ENCODE measurements at regions not wholly inside any gene's neighbourhood (a gene's known extent, or its start where the extent isn't known, plus 50 kb on each side); places are given as distances from the start of the nearest gene placed in this dataset.

- no peak for DNase-seq (ENCODE audit: low read depth)
Measured at GRCh38 chr2:200137691-200138090, 168.8 kb upstream of the SPATS2L start.

- DNase-seq (ENCODE audit: low read depth) = no peak
Measured at GRCh38 chr2:200138391-200139124, 167.9 kb upstream of the SPATS2L start.

GRCh38 chr2:200144571-200144970, 161.9 kb upstream of the SPATS2L start:
- DNase-seq (ENCODE audit: low read depth) = no peak

GRCh38 chr2:200146501-200146900, 160.0 kb upstream of the SPATS2L start:
- no peak for DNase-seq (ENCODE audit: low read depth)

GRCh38 chr2:200147371-200147770, 159.1 kb upstream of the SPATS2L start:
- no peak for DNase-seq (ENCODE audit: low read depth)

GRCh38 chr2:200148366-200148765, 158.1 kb upstream of the SPATS2L start:
- DNase-seq (ENCODE audit: low read depth) = no peak

- no peak for DNase-seq (ENCODE audit: low read depth)
Measured at GRCh38 chr2:200150411-200151086, 155.9 kb upstream of the SPATS2L start.

GRCh38 chr2:200155652-200156051, 150.8 kb upstream of the SPATS2L start:
- DNase-seq (ENCODE audit: low read depth) = no peak

GRCh38 chr2:200156166-200156835, 150.2 kb upstream of the SPATS2L start:
- peak; percentile 89 for DNase-seq (ENCODE audit: low read depth)

- no peak for DNase-seq (ENCODE audit: low read depth)
Measured at GRCh38 chr2:200158647-200159356, 147.7 kb upstream of the SPATS2L start.

- no peak for DNase-seq (ENCODE audit: low read depth)
Measured at GRCh38 chr2:200159357-200159707, 147.2 kb upstream of the SPATS2L start.

- peak; percentile 59 for DNase-seq (ENCODE audit: low read depth)
Measured at GRCh38 chr2:200159829-200160781, 146.4 kb upstream of the SPATS2L start.

GRCh38 chr2:200161458-200161857, 145.0 kb upstream of the SPATS2L start:
- DNase-seq (ENCODE audit: low read depth) = no peak

- no peak for DNase-seq (ENCODE audit: low read depth)
Measured at GRCh38 chr2:200165687-200166086, 140.8 kb upstream of the SPATS2L start.

GRCh38 chr2:200168641-200169555, 137.6 kb upstream of the SPATS2L start:
- DNase-seq (ENCODE audit: low read depth) = no peak

- no peak for DNase-seq (ENCODE audit: low read depth)
Measured at GRCh38 chr2:200170221-200170620, 136.3 kb upstream of the SPATS2L start.

GRCh38 chr2:200171731-200172482, 134.6 kb upstream of the SPATS2L start:
- no peak for DNase-seq (ENCODE audit: low read depth)

- no peak for DNase-seq (ENCODE audit: low read depth)
Measured at GRCh38 chr2:200172521-200172920, 134.0 kb upstream of the SPATS2L start.

GRCh38 chr2:200172944-200173581, 133.4 kb upstream of the SPATS2L start:
- peak; percentile 41 for DNase-seq (ENCODE audit: low read depth)
